Heart left ventricle (tissue), 13 donors: ENCODE measurements at regions not wholly inside any gene's neighbourhood (a gene's known extent, or its start where the extent isn't known, plus 50 kb on each side); places are given as distances from the start of the nearest gene placed in this dataset.

Experiments
- POLR2A ChIP-seq, 2 donors: fragments of 450-650 bp; IDR thresholded peaks; one replicate each; pipeline ENCODE4 v1.6.1; 2017; ENCODE audit warnings: antibody characterized with exemption in 2 of 2, mild to moderate bottlenecking in 2 of 2, moderate library complexity in 2 of 2
- TF ChIP-seq, protein P1 (sequence below), 12 donors: fragments of 200-600 bp; sonication (generic) in 4 of 12; IDR thresholded peaks; one replicate each; pipeline versions ENCODE4 v1.5.0 to v1.8.0; 2018 to 2022; ENCODE audit warnings: antibody characterized with exemption in 12 of 12, mild to moderate bottlenecking in 5 of 12
- donor health status: ischemic (EF 13 %, LVEDD 7.1; RV severe dilation, severe dysfunction).
- donor health status: DM: no; HTN: yes; CAD: no.
- donor health status: DM: no; HTN: no; CAD: no.
- donor health status: ischemic (EF 25% LVEDD 6.9; RV normal size, moderate dysfunction).
- donor health status: ischemic (EF 25% LVEDD 5.7; RV mildly dilated, moderate dysfunction).
- donor health status: ischemic (EF 35%, LVEDD 5.7; RV mildly dilated, moderate dysfunction).
- donor health status: nonischemic (EF 11% LVEDD 7.7; RV severe dilation, severe dysfunction).
- donor health status: DM: yes; HTN: yes; CAD: no.
- donor health status: PGD.
- donor health status: ischemic (EF 29% LVEDD 5.4; RV normal size, mild dysfunction).
- donor health status: nonischemic (EF 23%, LVEDD 6.1; RV moderate dilation, normal function).

DNA sequence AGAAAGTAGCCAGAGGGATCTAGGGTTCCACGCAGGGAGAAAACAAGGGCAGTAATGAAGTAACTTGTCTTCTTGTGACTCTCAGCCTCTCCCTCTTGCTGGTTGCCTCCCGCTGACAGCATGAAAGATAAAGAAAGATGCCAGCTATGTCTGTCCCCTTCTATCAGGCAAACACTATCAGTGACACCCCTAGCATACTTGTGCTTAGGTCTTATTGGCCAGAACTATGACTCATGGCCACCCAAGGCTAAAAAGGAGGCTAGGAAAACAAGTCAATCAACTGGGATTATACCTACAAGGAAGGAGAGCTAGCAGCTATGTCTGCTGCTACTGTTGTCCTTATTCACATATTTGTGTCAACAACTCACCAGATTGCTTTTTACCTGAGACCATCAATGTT is 206.8 kb upstream of the SOX4 start:
- TF ChIP-seq, protein P1, sequence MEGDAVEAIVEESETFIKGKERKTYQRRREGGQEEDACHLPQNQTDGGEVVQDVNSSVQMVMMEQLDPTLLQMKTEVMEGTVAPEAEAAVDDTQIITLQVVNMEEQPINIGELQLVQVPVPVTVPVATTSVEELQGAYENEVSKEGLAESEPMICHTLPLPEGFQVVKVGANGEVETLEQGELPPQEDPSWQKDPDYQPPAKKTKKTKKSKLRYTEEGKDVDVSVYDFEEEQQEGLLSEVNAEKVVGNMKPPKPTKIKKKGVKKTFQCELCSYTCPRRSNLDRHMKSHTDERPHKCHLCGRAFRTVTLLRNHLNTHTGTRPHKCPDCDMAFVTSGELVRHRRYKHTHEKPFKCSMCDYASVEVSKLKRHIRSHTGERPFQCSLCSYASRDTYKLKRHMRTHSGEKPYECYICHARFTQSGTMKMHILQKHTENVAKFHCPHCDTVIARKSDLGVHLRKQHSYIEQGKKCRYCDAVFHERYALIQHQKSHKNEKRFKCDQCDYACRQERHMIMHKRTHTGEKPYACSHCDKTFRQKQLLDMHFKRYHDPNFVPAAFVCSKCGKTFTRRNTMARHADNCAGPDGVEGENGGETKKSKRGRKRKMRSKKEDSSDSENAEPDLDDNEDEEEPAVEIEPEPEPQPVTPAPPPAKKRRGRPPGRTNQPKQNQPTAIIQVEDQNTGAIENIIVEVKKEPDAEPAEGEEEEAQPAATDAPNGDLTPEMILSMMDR (IDR thresholded peaks at IDR 0.05), result no peak
- TF ChIP-seq POLR2A (IDR thresholded peaks at IDR 0.05), result no peak
